Progenitor cell of endocrine pancreas (in vitro differentiated cells): ENCODE measurements at regions not wholly inside any gene's neighbourhood (a gene's known extent, or its start where the extent isn't known, plus 50 kb on each side); places are given as distances from the start of the nearest gene placed in this dataset.

Source experiments
- DNase-seq: peaks from one replicate; pipeline ENCODE4 v3.0.0; 2021; ENCODE audit warnings: low spot score; ENCODE audit not compliant: unreplicated experiment
- H3K27ac Mint-ChIP-seq: 2 replicates; pipeline ENCODE4 v1.8.0; 2021; ENCODE audit warnings: mild to moderate bottlenecking, moderate library complexity, mixed read lengths
- H3K27me3 Mint-ChIP-seq: 2 replicates; pipeline ENCODE4 v1.8.0; 2021; ENCODE audit warnings: mixed read lengths
- H3K36me3 Mint-ChIP-seq: 2 replicates; pipeline ENCODE4 v1.8.0; 2022; ENCODE audit warnings: mixed read lengths; ENCODE audit not compliant: insufficient read depth
- H3K4me1 Mint-ChIP-seq: 2 replicates; pipeline ENCODE4 v1.8.0; 2021; ENCODE audit warnings: low read depth, mixed read lengths
- H3K4me3 Mint-ChIP-seq: 2 replicates; pipeline ENCODE4 v1.8.0; 2021; ENCODE audit warnings: low read depth, mild to moderate bottlenecking, moderate library complexity, mixed read lengths
- H3K9me3 Mint-ChIP-seq: 2 replicates; pipeline ENCODE4 v1.8.0; 2021; ENCODE audit warnings: low read depth, mixed read lengths
- CTCF ChIP-seq: fragments of 200-600 bp; sonication (generic); IDR thresholded peaks from one replicate; pipeline ENCODE4 v1.5.0; 2021; ENCODE audit warnings: antibody characterized with exemption, mild to moderate bottlenecking; ENCODE audit not compliant: unreplicated experiment

DNA sequence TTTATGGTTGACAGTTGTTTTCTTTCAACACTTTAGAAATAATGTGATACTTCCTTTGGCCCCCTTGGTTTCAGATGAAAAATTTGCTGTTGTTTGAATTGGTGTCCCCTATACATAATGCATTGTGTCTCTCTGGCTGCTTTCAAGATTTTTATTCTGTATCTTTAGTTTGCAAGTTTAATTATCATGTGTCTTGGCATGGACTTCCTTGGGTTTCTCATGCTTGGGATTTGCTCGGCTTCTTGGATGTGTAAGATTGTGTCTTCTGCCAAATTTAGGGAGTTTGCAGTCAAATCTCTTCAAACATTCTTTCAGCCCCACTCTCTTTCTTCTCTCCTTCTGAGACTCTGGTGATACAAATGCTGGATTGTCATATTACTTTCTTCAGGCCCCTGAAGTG, 53.4 kb upstream of the PTPRG start:
- no peak for DNase-seq
- H3K27me3 Mint-ChIP-seq, result no peaks in the 10 kb centered on the region
- peaks cover 3% of the 10 kb centered on the region for H3K4me1 Mint-ChIP-seq
- H3K27ac Mint-ChIP-seq, result no peak overlapping the region
- no peak for TF ChIP-seq CTCF
- no peak overlapping the region for H3K4me3 Mint-ChIP-seq
- no peaks in the 10 kb centered on the region for H3K9me3 Mint-ChIP-seq
- no peaks in the 10 kb centered on the region for H3K36me3 Mint-ChIP-seq
